SK-N-SH (cell line): ENCODE measurements at regions not wholly inside any gene's neighbourhood (a gene's known extent, or its start where the extent isn't known, plus 50 kb on each side); places are given as distances from the start of the nearest gene placed in this dataset.

Experiments
- POLR2AphosphoS5 ChIP-seq: IDR thresholded peaks from 2 replicates; pipeline ENCODE4 v1.6.1; 2012; ENCODE audit warnings: low read depth, low read length
- TF ChIP-seq, protein P1 (sequence below): fragments of 200-600 bp; sonication (generic); IDR thresholded peaks from 2 replicates; pipeline ENCODE4 v1.6.1; 2017; ENCODE audit warnings: antibody characterized with exemption, mild to moderate bottlenecking, moderate library complexity

DNA sequence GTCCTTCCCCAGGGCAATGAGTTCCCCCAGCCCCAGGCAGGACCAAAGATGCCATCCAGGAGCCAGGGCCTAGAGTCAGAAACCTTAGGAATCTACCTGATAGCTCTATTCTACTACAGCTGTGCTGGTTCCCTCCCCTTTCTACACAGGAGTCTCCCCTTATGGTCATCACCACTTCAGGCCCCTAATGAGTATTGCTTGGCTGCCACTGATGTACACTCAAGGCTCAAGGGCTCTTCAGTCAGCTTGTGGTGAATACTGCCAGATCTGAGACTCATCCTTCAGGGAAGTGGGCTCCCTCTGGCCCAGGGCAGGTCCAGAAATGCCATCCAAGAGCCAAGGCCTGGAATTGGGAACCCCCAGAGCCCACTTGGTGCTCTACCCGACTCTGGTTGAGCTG lies 248.6 kb downstream of the ALDH8A1 start:
- TF ChIP-seq, protein P1, sequence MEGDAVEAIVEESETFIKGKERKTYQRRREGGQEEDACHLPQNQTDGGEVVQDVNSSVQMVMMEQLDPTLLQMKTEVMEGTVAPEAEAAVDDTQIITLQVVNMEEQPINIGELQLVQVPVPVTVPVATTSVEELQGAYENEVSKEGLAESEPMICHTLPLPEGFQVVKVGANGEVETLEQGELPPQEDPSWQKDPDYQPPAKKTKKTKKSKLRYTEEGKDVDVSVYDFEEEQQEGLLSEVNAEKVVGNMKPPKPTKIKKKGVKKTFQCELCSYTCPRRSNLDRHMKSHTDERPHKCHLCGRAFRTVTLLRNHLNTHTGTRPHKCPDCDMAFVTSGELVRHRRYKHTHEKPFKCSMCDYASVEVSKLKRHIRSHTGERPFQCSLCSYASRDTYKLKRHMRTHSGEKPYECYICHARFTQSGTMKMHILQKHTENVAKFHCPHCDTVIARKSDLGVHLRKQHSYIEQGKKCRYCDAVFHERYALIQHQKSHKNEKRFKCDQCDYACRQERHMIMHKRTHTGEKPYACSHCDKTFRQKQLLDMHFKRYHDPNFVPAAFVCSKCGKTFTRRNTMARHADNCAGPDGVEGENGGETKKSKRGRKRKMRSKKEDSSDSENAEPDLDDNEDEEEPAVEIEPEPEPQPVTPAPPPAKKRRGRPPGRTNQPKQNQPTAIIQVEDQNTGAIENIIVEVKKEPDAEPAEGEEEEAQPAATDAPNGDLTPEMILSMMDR: no peak
- TF ChIP-seq POLR2AphosphoS5: no peak
